ENCODE measurements at regions not wholly inside any gene's neighbourhood (a gene's known extent, or its start where the extent isn't known, plus 50 kb on each side); places are given as distances from the start of the nearest gene placed in this dataset.

DNA sequence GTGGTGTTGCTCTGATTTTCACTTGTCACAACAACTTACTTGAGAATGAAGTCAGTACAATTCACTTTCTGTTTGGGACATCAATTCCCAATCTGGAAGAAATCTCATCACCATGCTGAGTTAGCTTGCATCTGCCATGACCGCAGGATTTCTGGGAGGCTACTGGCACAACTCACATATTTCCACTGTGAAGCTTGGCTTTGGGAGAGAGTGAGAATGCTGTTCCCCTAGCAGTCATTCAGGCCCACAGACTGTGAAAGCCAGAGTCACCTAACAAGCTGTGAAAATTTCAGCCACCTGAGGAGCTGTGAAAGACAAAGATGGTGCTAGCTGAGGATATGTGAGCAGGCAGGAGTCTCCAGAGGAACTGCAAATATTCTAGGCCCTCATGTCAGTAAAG lies 365.2 kb upstream of the TUSC1 start:
- intact Hi-C loops (cut with DNase I) = no loop called here
- H3K9me3 ChIP-seq = no peaks in the 10 kb centered on the region
- no peaks in the 10 kb centered on the region for H3K27me3 ChIP-seq
- no peak overlapping the region for H3K4me3 ChIP-seq
- no peaks in the 10 kb centered on the region for H3K4me1 ChIP-seq
- TF ChIP-seq, protein P1, sequence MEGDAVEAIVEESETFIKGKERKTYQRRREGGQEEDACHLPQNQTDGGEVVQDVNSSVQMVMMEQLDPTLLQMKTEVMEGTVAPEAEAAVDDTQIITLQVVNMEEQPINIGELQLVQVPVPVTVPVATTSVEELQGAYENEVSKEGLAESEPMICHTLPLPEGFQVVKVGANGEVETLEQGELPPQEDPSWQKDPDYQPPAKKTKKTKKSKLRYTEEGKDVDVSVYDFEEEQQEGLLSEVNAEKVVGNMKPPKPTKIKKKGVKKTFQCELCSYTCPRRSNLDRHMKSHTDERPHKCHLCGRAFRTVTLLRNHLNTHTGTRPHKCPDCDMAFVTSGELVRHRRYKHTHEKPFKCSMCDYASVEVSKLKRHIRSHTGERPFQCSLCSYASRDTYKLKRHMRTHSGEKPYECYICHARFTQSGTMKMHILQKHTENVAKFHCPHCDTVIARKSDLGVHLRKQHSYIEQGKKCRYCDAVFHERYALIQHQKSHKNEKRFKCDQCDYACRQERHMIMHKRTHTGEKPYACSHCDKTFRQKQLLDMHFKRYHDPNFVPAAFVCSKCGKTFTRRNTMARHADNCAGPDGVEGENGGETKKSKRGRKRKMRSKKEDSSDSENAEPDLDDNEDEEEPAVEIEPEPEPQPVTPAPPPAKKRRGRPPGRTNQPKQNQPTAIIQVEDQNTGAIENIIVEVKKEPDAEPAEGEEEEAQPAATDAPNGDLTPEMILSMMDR (IDR thresholded peaks at IDR 0.05) = no peak
- TF ChIP-seq POLR2AphosphoS5 (IDR thresholded peaks at IDR 0.05; ENCODE audit: insufficient read depth in 1 of 2, low read depth in 1 of 2) (no peak), POLR2A (IDR thresholded peaks at IDR 0.05) (no peak)
- no peak overlapping the region for H3K27ac ChIP-seq
- H3K36me3 ChIP-seq = no peaks in the 10 kb centered on the region
- DNase-seq (ENCODE audit: extremely low spot score in 2 of 2) = no peak

GRCh38 chr9:26034786-26035185 lies 356.5 kb upstream of the TUSC1 start:
- H3K27me3 ChIP-seq = no peaks in the 10 kb centered on the region
- intact Hi-C loops (cut with DNase I) = no loop called here
- H3K9me3 ChIP-seq = no peaks in the 10 kb centered on the region
- H3K27ac ChIP-seq = no peak overlapping the region
- DNase-seq (ENCODE audit: extremely low spot score in 2 of 2) = no peak
- no peak overlapping the region for H3K4me3 ChIP-seq
- no peaks in the 10 kb centered on the region for H3K36me3 ChIP-seq
- TF ChIP-seq POLR2AphosphoS5 (IDR thresholded peaks at IDR 0.05; ENCODE audit: insufficient read depth in 1 of 2, low read depth in 1 of 2) = no peak
- TF ChIP-seq, protein P1 (IDR thresholded peaks at IDR 0.05) = no peak
- no peak for TF ChIP-seq POLR2A (IDR thresholded peaks at IDR 0.05)
- no peaks in the 10 kb centered on the region for H3K4me1 ChIP-seq

DNA sequence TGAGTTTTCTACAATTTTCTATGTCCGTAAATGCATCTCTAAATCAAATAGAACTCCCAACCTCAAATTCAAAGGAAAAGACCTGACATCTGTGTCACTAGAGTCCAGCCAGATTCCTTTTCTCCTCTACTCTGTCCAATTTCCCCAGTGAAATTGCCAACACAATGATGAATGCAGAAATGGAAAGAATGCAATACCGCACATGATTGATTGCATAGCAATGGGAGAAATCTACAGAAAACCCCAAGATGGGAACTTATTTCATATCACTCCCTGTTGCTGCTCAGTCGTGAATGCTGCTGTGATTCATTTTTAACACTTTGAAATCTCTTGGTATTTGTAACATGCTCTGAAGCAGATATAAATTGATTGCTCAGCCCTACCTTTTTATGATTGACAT lies 355.1 kb upstream of the TUSC1 start:
- Histone ChIP-seq H3K36me3 (no peaks in the 10 kb centered on the region), H3K4me1 (no peaks in the 10 kb centered on the region), H3K27ac (no peak overlapping the region), H3K9me3 (no peaks in the 10 kb centered on the region), H3K4me3 (no peak overlapping the region), H3K27me3 (no peaks in the 10 kb centered on the region)
- TF ChIP-seq POLR2AphosphoS5 (IDR thresholded peaks at IDR 0.05; ENCODE audit: insufficient read depth in 1 of 2, low read depth in 1 of 2) (no peak), POLR2A (IDR thresholded peaks at IDR 0.05) (no peak)
- TF ChIP-seq, protein P1 (IDR thresholded peaks at IDR 0.05) = no peak
- DNase-seq (ENCODE audit: extremely low spot score in 2 of 2) = no peak
- intact Hi-C loops (cut with DNase I) = no loop called here

GRCh38 chr9:26026423-26027100 lies 348.3 kb upstream of the TUSC1 start:
- intact Hi-C loops (cut with DNase I) = no loop called here
- no peak for TF ChIP-seq POLR2AphosphoS5 (IDR thresholded peaks at IDR 0.05; ENCODE audit: insufficient read depth in 1 of 2, low read depth in 1 of 2)
- TF ChIP-seq, protein P1 (IDR thresholded peaks at IDR 0.05) = no peak
- no peak for TF ChIP-seq POLR2A (IDR thresholded peaks at IDR 0.05)
- DNase-seq (ENCODE audit: extremely low spot score in 2 of 2) = no peak

DNA sequence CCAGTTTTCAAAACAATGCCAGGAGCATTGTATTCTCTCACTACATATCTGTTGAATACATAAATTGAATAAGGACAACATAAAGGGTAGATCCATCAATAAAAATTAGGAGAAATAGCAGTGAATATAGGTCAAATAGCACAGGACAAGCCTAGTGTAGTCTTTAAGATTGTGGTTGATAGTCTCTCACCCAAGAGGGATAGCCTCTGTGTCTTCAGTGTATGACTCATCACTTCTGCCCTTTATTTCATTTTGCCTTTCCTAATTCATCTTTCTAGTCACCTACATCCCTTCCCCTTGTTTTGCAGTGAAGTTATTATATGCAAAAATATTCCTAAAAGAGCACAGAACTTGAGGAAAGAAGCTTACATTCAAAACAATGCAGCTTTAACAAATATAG lies 335.0 kb upstream of the TUSC1 start:
- DNase-seq (ENCODE audit: extremely low spot score in 2 of 2) = no peak
- intact Hi-C loops (cut with DNase I) = no loop called here
- no peak overlapping the region for H3K4me3 ChIP-seq
- no peak for TF ChIP-seq POLR2A (IDR thresholded peaks at IDR 0.05)
- TF ChIP-seq POLR2AphosphoS5 (IDR thresholded peaks at IDR 0.05; ENCODE audit: insufficient read depth in 1 of 2, low read depth in 1 of 2) = no peak
- TF ChIP-seq, protein P1 (IDR thresholded peaks at IDR 0.05) = no peak
- H3K27ac ChIP-seq = no peak overlapping the region
- no peaks in the 10 kb centered on the region for H3K27me3 ChIP-seq
- no peaks in the 10 kb centered on the region for H3K4me1 ChIP-seq
- H3K9me3 ChIP-seq = no peaks in the 10 kb centered on the region
- H3K36me3 ChIP-seq = no peaks in the 10 kb centered on the region

More at GRCh38 chr9:26026423-26027100, 348.3 kb upstream of the TUSC1 start:
- Histone ChIP-seq H3K27me3 (no peaks in the 10 kb centered on the region), H3K4me3 (no peak overlapping the region), H3K36me3 (no peaks in the 10 kb centered on the region), H3K4me1 (no peaks in the 10 kb centered on the region), H3K27ac (no peak overlapping the region), H3K9me3 (no peaks in the 10 kb centered on the region)
